Endothelial cell of umbilical vein (primary cell): ENCODE measurements at regions not wholly inside any gene's neighbourhood (a gene's known extent, or its start where the extent isn't known, plus 50 kb on each side); places are given as distances from the start of the nearest gene placed in this dataset.

Source experiments
- BruUV-seq: library from RNA; stranded (reverse); fragments of 400-500 nt; replicated peaks from 2 replicates; lab custom pipeline; 2021; lab: Mats Ljungman, UMichigan
- CTCF ChIA-PET: fragments of 300-600, 350-600 bp; sonication (Branson Sonifier 250); formaldehyde crosslinking; loops from one replicate; lab custom pipeline; 2021; ENCODE audit warnings: antibody characterized with exemption, inconsistent platforms; lab: Charles Lee
- POLR2A ChIA-PET: fragments of 300-600, 350-600 bp; sonication (Branson Sonifier 250); formaldehyde crosslinking; loops from one replicate; lab custom pipeline; 2021; ENCODE audit warnings: antibody characterized with exemption, inconsistent platforms; lab: Charles Lee
- DNase-seq: peaks from one replicate; pipeline ENCODE4 v3.0.0-alpha.2; 2011; ENCODE audit warnings: low read depth, low spot score
- FAIRE-seq: peaks from 2 replicates; lab custom pipeline; 2011; peaks lifted over from hg19 to GRCh38; lab: Jason Lieb, UNC
- H2AFZ ChIP-seq: 2 replicates; pipeline ENCODE4 v1.6.0; 2012; ENCODE audit warnings: low read depth, low read length, control low read depth, inconsistent platforms
- H3K27ac ChIP-seq: 2 replicates; pipeline ENCODE4 v1.5.1; 2011; ENCODE audit warnings: low read depth, mild to moderate bottlenecking, control low read depth, low read length, moderate library complexity; ENCODE audit not compliant: insufficient read depth
- H3K27me3 ChIP-seq, 2 experiments: 2 replicates each; pipeline versions ENCODE4 v1.6.0 to v1.6.1; 2011; ENCODE audit warnings: low read length in 2 of 2, mixed read lengths in 1 of 2; ENCODE audit not compliant: control insufficient read depth in 2 of 2, insufficient read depth in 2 of 2
- H3K36me3 ChIP-seq, 2 experiments: 2 replicates in 1 of 2; 3 replicates in 1 of 2; pipeline ENCODE4 v1.5.1; 2011; ENCODE audit warnings: low read length in 2 of 2, mild to moderate bottlenecking in 1 of 2, moderate library complexity in 1 of 2; ENCODE audit not compliant: control insufficient read depth in 2 of 2, insufficient read depth in 2 of 2; ENCODE audit errors: extremely low read depth in 1 of 2
- H3K4me1 ChIP-seq: 3 replicates; pipeline ENCODE4 v1.5.1; 2011; ENCODE audit warnings: mild to moderate bottlenecking, low read length; ENCODE audit not compliant: control insufficient read depth, insufficient read depth; ENCODE audit errors: extremely low read depth
- H3K4me2 ChIP-seq: 2 replicates; pipeline ENCODE4 v1.6.1; 2011; ENCODE audit warnings: low read length, control low read depth, mixed read lengths; ENCODE audit not compliant: insufficient read depth
- H3K4me3 ChIP-seq, 3 experiments: fragments of 200-600 bp in 1 of 3; sonication (generic), shearing (Covaris generic) in 1 of 3; replicated peaks in 1 of 3; 2 replicates each; pipeline ENCODE4 v1.5.1; 2011 to 2016; ENCODE audit warnings: control low read depth in 3 of 3, low read length in 3 of 3, mild to moderate bottlenecking in 2 of 3, inconsistent platforms in 1 of 3, low read depth in 1 of 3, moderate library complexity in 1 of 3; ENCODE audit not compliant: insufficient read depth in 1 of 3
- H3K79me2 ChIP-seq: 2 replicates; pipeline ENCODE4 v1.6.0; 2012; ENCODE audit warnings: low read length, inconsistent platforms; ENCODE audit not compliant: control insufficient read depth, insufficient read depth
- H3K9ac ChIP-seq: replicated peaks from 2 replicates; pipeline ENCODE3; 2011; ENCODE audit warnings: low read length, control low read depth; ENCODE audit not compliant: insufficient read depth; ENCODE audit errors: extremely low read depth
- H3K9me1 ChIP-seq: replicated peaks from 3 replicates; pipeline ENCODE4 v1.6.0; 2011; ENCODE audit warnings: mild to moderate bottlenecking, low read length; ENCODE audit not compliant: control insufficient read depth, insufficient read depth; ENCODE audit errors: extremely low read depth
- H3K9me3 ChIP-seq: replicated peaks from 2 replicates; pipeline ENCODE4 v1.5.1; 2012; ENCODE audit warnings: low read length, inconsistent platforms; ENCODE audit not compliant: control insufficient read depth, insufficient read depth
- H4K20me1 ChIP-seq: replicated peaks from 2 replicates; pipeline ENCODE3; 2011; ENCODE audit warnings: mild to moderate bottlenecking, low read length; ENCODE audit not compliant: control insufficient read depth, insufficient read depth; ENCODE audit errors: extremely low read depth
- CTCF ChIP-seq, 2 donors: IDR thresholded peaks; 1 replicate in 1 of 2; 2 replicates in 1 of 2; pipeline ENCODE4 v1.5.1; 2011; ENCODE audit warnings: low read length in 2 of 2, mild to moderate bottlenecking in 2 of 2, moderate library complexity in 2 of 2, control low read depth in 1 of 2, inconsistent platforms in 1 of 2, low read depth in 1 of 2; ENCODE audit not compliant: insufficient read depth in 1 of 2; ENCODE audit errors: extremely low read depth in 1 of 2
- FOS ChIP-seq: IDR thresholded peaks from 2 replicates; pipeline ENCODE4 v1.6.1; 2011; ENCODE audit warnings: mild to moderate bottlenecking, low read length, moderate library complexity, borderline replicate concordance; ENCODE audit not compliant: insufficient read depth
- GATA2 ChIP-seq: IDR thresholded peaks from 2 replicates; pipeline ENCODE4 v1.7.0; 2011; ENCODE audit warnings: low read depth, mild to moderate bottlenecking, moderate library complexity, mixed read lengths, low read length; ENCODE audit not compliant: insufficient read length, insufficient read depth
- JUN ChIP-seq: IDR thresholded peaks from 2 replicates; pipeline ENCODE4 v1.6.1; 2011; ENCODE audit warnings: borderline replicate concordance, low read depth; ENCODE audit not compliant: insufficient read length, insufficient read depth
- MAX ChIP-seq: IDR thresholded peaks from 2 replicates; pipeline ENCODE4 v1.6.1; 2011; ENCODE audit not compliant: insufficient read depth, insufficient read length
- MYC ChIP-seq: IDR thresholded peaks from one replicate; pipeline ENCODE4 v1.6.1; 2011; ENCODE audit warnings: mild to moderate bottlenecking, low read depth, low read length
- POLR2AphosphoS5 ChIP-seq: IDR thresholded peaks from 2 replicates; pipeline ENCODE4 v1.6.1; 2012; ENCODE audit warnings: low read depth, mild to moderate bottlenecking, control low read depth, low read length, moderate library complexity; ENCODE audit not compliant: insufficient read depth
- dilution Hi-C: fragments of 300-500 bp; cut with MboI; formaldehyde crosslinking; loops from one replicate; pipeline ENCODE4 v1.15.0; 2019; ENCODE audit warnings: low sequenced_read_pairs; ENCODE audit not compliant: extremely low pct_ligation_motif_present
- intact Hi-C: fragments of 100-400 bp; cut with micrococcal nuclease; formaldehyde crosslinking; loops from one replicate; pipeline ENCODE4 v1.10.0; 2022

GRCh38 chr15:95880031-95880570 lies 450.4 kb upstream of the NR2F2 start:
- ChIA-PET CTCF (interaction anchor here (0.7 to 1.0 kb wide), 2 partner anchors 10 to 14 kb away, joined by 3 read pairs; no protein-coding TSS in a partner anchor), POLR2A (no interaction called here)
- dilution Hi-C loops: no loop called here
- no peak overlapping the region for H3K9ac ChIP-seq
- no peaks in the 10 kb centered on the region for H3K9me3 ChIP-seq
- TF ChIP-seq CTCF (IDR thresholded peaks at IDR 0.05; ENCODE audit: extremely low read depth in 1 of 2, insufficient read depth in 1 of 2, low read depth in 1 of 2, low read length in 2 of 2) (no peak), GATA2 (no peak), MAX (no peak), MYC (no peak), POLR2AphosphoS5 (no peak), FOS (no peak), JUN (no peak)
- no peaks in the 10 kb centered on the region for H3K79me2 ChIP-seq
- DNase-seq: peak; percentile 41
- H3K27me3 ChIP-seq: no peaks in the 10 kb centered on the region
- no TSS peak for BruUV-seq
- peak overlapping the region; percentile 80 for H3K4me2 ChIP-seq
- H3K36me3 ChIP-seq: no peaks in the 10 kb centered on the region
- peak overlapping the region; percentile 97 for H2AFZ ChIP-seq
- intact Hi-C loops: loop anchor here (1.0 to 10.0 kb wide), 2 partner anchors 46 to 625 kb away; no protein-coding TSS in a partner anchor
- H3K4me3 ChIP-seq: no peak overlapping the region
- H3K27ac ChIP-seq: no peak overlapping the region
- peaks cover 14% of the 10 kb centered on the region for H3K4me1 ChIP-seq
- no peaks in the 10 kb centered on the region for H3K9me1 ChIP-seq
- no peaks in the 10 kb centered on the region for H4K20me1 ChIP-seq
- FAIRE-seq: no peak
